ENCODE measurements at regions not wholly inside any gene's neighbourhood (a gene's known extent, or its start where the extent isn't known, plus 50 kb on each side); places are given as distances from the start of the nearest gene placed in this dataset.

DNA sequence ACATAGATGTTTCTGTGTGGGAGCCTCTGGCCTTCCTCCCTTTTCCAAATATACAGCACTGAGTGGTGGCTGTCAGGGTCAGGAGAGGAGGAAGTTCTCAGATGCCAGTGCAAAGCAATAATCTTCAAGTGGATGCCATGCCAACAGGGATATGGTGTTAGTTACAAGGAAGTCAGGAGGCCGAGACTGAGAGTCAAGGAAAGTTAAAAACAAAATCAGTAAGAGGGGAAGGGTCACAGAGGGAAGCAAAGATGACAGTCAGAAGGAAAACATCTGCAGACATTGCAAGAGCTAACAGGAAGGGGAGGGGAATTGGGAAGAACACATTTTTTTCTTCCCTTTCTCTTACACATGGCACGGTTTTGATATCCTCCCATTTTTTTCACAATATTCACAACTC is 691.4 kb downstream of the ADGRL2 start:
- 59% methylated on average over 2 of the region's 2 CpGs for WGBS (ENCODE audit: insufficient coverage, low coverage, low lambda C conversion rate, missing lambda C conversion rate)
- intact Hi-C loops (cut with DNase I): no loop called here
- no peak for TF ChIP-seq POLR2A (IDR thresholded peaks at IDR 0.05)
- TF ChIP-seq, protein P1, sequence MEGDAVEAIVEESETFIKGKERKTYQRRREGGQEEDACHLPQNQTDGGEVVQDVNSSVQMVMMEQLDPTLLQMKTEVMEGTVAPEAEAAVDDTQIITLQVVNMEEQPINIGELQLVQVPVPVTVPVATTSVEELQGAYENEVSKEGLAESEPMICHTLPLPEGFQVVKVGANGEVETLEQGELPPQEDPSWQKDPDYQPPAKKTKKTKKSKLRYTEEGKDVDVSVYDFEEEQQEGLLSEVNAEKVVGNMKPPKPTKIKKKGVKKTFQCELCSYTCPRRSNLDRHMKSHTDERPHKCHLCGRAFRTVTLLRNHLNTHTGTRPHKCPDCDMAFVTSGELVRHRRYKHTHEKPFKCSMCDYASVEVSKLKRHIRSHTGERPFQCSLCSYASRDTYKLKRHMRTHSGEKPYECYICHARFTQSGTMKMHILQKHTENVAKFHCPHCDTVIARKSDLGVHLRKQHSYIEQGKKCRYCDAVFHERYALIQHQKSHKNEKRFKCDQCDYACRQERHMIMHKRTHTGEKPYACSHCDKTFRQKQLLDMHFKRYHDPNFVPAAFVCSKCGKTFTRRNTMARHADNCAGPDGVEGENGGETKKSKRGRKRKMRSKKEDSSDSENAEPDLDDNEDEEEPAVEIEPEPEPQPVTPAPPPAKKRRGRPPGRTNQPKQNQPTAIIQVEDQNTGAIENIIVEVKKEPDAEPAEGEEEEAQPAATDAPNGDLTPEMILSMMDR (IDR thresholded peaks at IDR 0.05): no peak
- Histone ChIP-seq H3K4me3 (no peak overlapping the region), H3K27ac (no peak overlapping the region), H3K4me1 (no peaks in the 10 kb centered on the region), H3K27me3 (no peaks in the 10 kb centered on the region), H3K9me3 (no peaks in the 10 kb centered on the region), H3K36me3 (no peaks in the 10 kb centered on the region)
- no peak for DNase-seq
- no peak for ATAC-seq

DNA sequence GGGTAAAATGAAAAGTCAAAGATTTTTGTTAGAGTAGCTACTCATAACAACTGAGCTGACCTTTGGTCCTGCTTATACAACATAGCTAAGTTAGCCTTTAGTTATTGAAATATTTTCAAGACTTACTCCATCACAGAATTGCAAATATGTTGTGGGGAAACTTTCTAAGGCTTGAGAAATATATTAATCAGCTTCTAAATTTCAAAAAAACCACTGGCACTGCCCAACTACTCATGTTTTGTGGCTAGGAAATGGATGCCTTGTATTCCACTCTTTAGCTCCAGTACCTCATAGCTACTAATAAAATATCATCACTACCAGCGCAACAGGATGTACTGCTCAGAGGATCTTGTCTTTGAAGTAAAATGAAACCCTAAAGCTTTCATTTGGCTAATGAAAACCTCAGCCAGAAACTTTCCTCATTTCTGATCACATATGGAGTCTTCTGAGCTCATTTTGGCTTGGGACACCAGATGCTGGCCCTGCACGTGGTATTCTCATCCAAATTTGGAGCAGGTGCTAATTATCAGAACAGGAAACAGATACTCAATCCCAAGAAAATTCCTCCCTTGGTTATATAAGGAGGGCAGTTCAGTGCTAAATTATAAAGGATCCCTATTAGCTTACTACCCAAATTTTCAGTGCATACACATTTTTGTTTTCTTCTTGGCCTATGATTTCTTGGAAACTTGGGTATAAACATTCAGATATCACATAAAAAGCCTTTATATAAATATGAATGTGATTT is 690.7 kb downstream of the ADGRL2 start:
- Histone ChIP-seq H3K4me3 (no peak overlapping the region), H3K27me3 (no peaks in the 10 kb centered on the region), H3K27ac (no peak overlapping the region), H3K4me1 (no peaks in the 10 kb centered on the region), H3K9me3 (no peaks in the 10 kb centered on the region), H3K36me3 (no peaks in the 10 kb centered on the region)
- intact Hi-C loops (cut with DNase I): no loop called here
- DNase-seq: no peak
- 70% methylated on average over 2 of the region's 2 CpGs for WGBS (ENCODE audit: insufficient coverage, low coverage, low lambda C conversion rate, missing lambda C conversion rate)
- no peak for TF ChIP-seq POLR2A (IDR thresholded peaks at IDR 0.05)
- TF ChIP-seq, protein P1 (IDR thresholded peaks at IDR 0.05): no peak
- ATAC-seq: no peak

DNA sequence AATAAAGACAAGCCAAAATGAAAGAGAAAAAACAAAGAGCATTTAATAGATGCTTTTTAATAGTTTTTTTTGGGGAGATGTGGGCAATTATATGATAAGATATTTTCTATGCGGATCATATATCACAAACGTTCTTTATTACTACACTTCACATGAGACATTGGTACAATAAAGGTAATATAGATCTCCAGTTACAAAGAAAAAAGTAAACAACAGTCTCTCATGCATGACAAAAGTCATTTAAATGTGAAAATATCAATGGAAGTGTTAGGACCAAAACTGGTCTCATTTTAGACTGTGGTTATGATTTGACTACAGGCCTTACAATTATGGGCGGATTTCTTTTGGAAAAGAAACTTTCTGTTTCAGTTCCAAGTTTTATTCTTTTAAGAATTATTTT is 687.0 kb downstream of the ADGRL2 start:
- 81% methylated on average over 3 of the region's 3 CpGs for WGBS (ENCODE audit: insufficient coverage, low coverage, low lambda C conversion rate, missing lambda C conversion rate)
- ATAC-seq: no peak

GRCh38 chr1:82486969-82487368 is 686.2 kb downstream of the ADGRL2 start:
- ATAC-seq: no peak
- intact Hi-C loops (cut with DNase I): no loop called here
- TF ChIP-seq POLR2A (IDR thresholded peaks at IDR 0.05): no peak
- TF ChIP-seq, protein P1 (IDR thresholded peaks at IDR 0.05): no peak
- DNase-seq: no peak
- H3K27ac ChIP-seq: no peak overlapping the region
- no peaks in the 10 kb centered on the region for H3K9me3 ChIP-seq
- no peaks in the 10 kb centered on the region for H3K4me1 ChIP-seq
- no peak overlapping the region for H3K4me3 ChIP-seq
- no peaks in the 10 kb centered on the region for H3K36me3 ChIP-seq
- no peaks in the 10 kb centered on the region for H3K27me3 ChIP-seq

More for the DNA sequence above, 687.0 kb downstream of the ADGRL2 start:
- H3K27ac ChIP-seq: no peak overlapping the region
- no peaks in the 10 kb centered on the region for H3K4me1 ChIP-seq
- intact Hi-C loops (cut with DNase I): no loop called here
- H3K9me3 ChIP-seq: no peaks in the 10 kb centered on the region
- no peaks in the 10 kb centered on the region for H3K27me3 ChIP-seq
- no peak overlapping the region for H3K4me3 ChIP-seq
- no peak for DNase-seq
- no peak for TF ChIP-seq POLR2A (IDR thresholded peaks at IDR 0.05)
- TF ChIP-seq, protein P1 (IDR thresholded peaks at IDR 0.05): no peak
- H3K36me3 ChIP-seq: no peaks in the 10 kb centered on the region

DNA sequence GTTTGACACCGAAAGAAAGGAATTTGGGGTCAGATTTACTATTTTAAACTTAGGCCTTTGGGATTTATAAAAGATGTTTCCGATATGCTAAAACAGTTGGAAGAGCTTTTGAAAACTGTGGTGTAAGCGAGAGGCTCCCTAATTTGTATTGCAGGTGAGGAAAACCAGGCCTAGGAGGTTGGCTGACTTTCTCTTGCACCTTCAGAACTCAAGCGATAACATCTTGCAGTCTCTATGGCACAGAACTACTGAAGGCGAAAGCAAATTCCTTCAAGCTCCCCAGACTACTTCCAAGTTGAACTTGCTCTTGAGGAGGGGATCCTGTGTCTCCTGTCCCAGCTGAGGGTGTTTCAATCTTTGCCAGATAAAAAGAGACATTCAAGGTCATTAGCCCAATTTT is 685.7 kb downstream of the ADGRL2 start:
- H3K4me1 ChIP-seq: no peaks in the 10 kb centered on the region
- H3K27ac ChIP-seq: no peak overlapping the region
- intact Hi-C loops (cut with DNase I): no loop called here
- TF ChIP-seq, protein P1 (IDR thresholded peaks at IDR 0.05): no peak
- no peak for TF ChIP-seq POLR2A (IDR thresholded peaks at IDR 0.05)
- H3K9me3 ChIP-seq: no peaks in the 10 kb centered on the region
- DNase-seq (no peak), ATAC-seq (no peak)
- WGBS (ENCODE audit: insufficient coverage, low coverage, low lambda C conversion rate, missing lambda C conversion rate): 90% methylated on average over 4 of the region's 5 CpGs
- H3K36me3 ChIP-seq: no peaks in the 10 kb centered on the region
- no peak overlapping the region for H3K4me3 ChIP-seq
- H3K27me3 ChIP-seq: no peaks in the 10 kb centered on the region

Data from right lobe of liver (tissue), 6 donors.